Activated T-cell treated with anti-CD3 and anti-CD28 coated beads, Interleukin-2, amount 50 U/mL, for 48 hours (primary cell): ENCODE measurements at regions not wholly inside any gene's neighbourhood (a gene's known extent, or its start where the extent isn't known, plus 50 kb on each side); places are given as distances from the start of the nearest gene placed in this dataset.
A peak's percentile ranks its signal among the peaks of the same experiment; 100 is the strongest.

ENCODE experiments used
- DNase-seq, 2 experiments: peaks; one replicate each; pipeline ENCODE4 v3.0.0-alpha.2; 2020

DNA sequence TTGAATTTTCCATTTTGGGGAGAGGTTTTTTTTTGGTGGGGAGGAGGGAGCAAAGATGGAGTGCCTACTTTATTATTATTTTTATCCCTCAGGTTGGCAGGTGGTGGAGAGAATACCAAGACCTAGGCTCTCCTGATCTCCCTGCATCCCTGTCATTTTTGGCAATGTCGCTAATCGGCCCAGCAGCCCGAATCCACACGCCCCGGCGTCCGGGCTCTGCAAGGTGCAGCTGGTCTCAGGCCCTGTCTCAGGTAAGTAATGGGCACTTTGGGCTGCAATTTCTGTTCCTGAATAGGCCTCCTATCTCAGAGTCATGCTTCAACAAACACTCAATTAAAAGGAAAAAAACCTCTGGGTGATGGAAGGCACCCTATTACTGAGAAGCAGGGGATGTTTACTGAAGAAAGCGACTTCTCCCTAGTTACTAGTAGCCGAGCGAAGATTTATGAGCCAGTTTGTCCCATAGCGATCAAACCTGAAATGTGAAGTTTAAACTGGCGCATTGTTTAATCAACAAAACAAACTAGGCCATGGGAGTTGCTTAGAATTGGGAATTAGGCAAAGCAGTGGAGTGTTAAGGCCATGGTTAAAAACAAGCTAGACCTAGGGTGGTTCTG is 137.8 kb downstream of the RWDD3 start:
- no peak for DNase-seq

DNA sequence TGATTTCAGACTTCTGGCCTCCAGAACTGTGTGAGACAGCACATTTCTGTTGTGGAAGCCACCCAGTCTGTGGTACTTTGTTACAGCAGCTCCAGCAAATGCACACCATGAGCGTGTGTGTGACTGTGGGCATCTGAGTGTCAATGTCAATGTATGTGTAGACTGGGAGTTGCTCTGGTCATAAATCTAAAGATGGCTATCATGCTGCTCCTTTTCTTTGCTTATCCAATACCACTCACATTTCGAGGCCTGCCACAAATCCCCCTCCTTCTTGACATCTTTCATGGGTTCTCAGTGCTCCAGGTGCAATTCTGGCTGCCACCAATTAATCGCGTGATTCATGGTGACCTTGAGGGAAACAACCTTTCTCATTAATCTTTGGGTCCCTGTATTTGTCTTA is 141.2 kb downstream of the RWDD3 start:
- DNase-seq, result no peak

- no peak for DNase-seq
Measured at GRCh38 chr1:95380909-95381308, 146.9 kb downstream of the RWDD3 start.

DNA sequence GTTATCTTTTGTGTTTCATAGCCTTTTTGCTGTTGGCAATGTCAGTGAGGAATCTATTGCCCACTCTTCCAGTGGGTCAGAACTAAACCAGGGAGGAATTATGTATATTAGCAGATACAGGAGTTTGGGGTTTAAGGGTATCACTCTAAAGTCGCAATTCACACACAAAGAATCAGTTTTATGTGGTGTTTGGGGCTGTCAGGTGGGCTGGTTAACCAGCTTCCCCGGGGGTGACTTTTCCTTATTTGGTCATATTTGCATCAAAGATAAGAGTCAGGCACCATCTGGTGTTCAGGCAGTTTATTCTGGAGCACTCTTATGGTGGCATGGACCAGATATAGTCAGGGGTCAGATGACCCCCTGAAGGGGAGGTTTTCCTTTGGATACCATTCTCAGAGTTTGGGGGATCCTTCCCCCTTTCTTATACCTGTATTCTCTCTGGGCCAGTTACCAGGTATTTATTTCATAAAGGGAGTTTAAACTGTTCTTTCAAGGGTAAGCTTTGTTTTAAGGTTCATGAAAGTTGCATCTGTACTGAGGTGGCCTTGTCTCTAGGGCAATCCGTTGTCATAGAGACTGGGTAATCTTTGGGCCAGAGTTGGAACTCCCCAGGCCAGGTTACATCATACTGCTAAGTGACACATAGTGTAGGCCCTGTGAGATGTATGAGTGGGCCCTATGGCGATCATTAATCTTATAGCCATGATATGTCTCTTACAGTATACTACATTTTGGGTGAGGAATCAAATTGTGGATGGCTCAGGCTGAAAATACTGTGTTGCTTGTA is 148.2 kb downstream of the RWDD3 start:
- no peak for DNase-seq

DNA sequence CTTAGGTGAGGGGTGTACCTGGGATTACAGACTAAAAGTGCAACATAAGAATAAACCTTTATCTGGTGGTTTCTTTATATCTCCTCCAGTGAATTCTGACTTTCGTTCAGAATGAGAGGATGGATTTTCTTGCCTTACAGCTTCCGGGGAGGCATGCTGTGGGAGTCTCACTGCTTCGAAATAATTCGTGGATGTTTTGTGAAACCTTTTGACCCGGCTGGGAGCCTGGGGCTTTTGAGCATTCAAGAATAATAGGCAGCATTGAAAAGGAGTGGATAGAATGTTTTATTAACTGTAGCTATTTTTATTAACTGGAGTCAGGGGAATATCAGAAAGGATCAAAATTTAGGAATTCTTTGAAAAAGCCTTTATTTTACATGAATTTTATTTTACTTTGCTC is 149.1 kb downstream of the RWDD3 start:
- DNase-seq, result no peak

- peak; percentile 30 to 33 for DNase-seq
Measured at GRCh38 chr1:95384567-95384966, 150.6 kb downstream of the RWDD3 start.

DNA sequence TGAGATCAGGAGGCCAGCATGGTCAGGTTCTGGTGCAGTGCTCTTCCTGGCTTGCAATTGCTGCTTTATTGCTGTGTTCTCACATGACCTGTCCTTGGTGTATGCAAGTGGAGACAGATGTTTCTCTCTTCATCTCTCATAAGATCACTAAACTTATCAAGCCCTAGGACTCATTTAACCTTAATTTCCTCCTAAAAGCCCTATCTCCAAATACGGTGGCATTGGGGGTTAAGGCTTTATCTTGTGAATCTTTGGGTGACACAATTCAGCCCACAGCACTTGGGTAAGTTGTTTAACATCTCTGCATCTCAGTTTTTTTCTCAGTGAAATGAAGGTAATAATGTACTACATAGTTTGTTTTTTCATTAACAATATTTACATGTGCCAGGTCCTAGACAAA is 152.4 kb downstream of the RWDD3 start:
- no peak for DNase-seq

DNA sequence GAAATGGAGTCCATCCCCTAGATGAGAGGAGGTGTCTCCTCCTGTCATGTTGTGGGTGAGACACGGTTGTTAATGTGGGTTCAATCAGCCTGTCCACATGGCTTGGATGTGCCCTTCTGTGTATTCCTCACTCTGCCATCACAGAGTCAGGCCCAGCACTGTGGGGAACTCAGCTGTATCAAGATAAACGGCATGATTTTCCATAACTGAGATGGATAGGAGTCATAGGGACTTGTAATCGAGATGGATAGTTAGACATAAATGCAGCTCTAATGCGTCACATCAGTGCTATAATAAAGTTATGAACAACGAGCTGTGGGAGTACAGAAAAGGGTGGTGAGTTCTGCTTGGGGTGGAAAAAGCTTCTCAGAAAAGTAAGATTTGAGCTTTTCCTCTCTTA is 152.9 kb downstream of the RWDD3 start:
- DNase-seq, result no peak

DNA sequence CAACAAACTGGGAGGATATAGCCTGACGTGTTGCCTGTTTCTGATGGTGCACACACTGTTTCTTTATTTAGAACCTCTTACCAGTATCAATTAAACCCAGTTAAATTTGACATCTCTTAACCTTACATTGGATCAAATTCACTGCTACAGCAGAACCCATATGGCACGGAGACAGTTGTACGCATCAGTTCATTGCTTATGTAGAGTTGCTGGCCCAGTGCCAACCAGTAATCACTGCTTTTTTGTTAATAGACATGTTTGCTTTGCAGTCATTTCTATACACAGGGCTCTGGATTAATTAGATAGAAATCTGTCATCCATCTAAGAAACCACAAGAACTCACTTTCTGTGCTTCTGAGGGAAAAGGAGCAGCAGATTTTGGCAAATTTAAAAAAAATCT is 154.0 kb downstream of the RWDD3 start:
- DNase-seq, result no peak

DNA sequence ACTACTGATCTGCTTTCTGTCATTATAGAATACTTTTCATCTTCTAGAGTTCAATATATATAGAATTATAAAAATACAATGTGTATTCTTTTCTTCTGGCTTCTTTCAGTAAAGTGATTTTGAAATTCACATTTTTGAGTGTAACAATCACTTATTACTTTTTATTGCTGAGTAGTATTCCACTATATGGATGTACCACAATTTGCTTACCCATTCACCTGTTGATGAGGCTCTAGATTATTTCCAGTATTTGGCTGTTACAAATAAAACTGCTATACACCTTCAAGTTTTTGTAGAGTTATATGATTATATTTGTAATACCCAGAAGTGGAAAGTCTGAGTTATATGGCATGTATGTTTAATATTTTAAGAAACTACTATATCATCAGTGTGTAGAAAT is 159.4 kb downstream of the RWDD3 start:
- DNase-seq, result no peak

DNA sequence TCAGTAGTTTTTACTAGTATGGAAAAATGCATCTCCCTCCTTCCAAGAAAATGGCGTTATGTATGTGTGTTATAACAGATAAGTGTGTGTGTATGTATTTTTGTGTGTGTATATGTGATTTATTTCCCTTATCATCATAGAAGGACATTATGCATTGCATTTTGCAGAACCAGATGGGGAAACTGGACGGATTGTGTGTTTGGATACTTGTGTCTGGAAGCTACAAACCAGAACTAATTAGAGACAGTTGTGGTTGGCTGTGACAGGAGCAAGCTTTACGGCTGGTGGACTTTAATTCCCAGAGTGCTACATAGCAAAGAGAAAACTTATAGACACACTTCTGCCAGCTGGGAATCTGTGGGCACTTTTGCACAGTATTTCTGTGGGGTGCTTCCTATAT is 162.5 kb downstream of the RWDD3 start:
- DNase-seq, result no peak

DNA sequence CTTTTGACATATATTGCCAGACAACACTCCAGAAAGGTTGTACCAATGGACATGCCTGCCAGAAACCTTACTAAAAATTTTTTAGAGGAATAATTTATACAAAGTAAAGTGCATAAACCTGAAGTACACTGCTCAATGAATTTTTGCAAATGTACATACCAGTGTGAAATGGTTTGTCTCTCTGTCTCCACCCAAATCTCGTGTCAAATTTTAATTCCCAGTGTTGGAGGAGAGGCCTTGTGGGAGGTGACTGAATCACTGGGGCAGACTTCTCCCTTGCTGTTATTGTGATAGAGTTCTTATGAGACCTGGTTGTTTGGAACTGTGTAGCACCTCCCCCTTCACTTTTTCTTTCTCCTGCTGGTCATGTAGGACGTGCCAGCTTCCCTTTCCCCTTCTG is 168.8 kb downstream of the RWDD3 start:
- DNase-seq, result no peak

DNA sequence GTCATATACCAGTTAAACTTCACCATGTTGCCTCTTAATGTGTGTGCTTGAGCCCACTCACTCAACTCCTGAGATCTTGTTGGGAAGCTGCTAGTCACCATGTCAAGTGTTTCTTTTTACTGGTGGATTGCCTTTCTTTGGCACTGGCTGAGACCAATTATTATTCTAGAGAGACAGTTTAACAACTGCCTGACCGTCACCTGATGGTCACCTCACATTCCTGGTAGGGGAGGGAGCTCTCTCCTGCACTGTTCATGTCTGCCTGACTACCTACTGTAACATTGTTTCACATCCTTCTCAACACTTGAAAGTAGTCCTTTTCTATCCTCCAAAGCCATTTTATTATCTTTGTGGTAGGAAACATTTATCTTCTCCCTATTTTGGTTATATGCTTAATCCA is 172.3 kb downstream of the RWDD3 start:
- no peak for DNase-seq

DNA sequence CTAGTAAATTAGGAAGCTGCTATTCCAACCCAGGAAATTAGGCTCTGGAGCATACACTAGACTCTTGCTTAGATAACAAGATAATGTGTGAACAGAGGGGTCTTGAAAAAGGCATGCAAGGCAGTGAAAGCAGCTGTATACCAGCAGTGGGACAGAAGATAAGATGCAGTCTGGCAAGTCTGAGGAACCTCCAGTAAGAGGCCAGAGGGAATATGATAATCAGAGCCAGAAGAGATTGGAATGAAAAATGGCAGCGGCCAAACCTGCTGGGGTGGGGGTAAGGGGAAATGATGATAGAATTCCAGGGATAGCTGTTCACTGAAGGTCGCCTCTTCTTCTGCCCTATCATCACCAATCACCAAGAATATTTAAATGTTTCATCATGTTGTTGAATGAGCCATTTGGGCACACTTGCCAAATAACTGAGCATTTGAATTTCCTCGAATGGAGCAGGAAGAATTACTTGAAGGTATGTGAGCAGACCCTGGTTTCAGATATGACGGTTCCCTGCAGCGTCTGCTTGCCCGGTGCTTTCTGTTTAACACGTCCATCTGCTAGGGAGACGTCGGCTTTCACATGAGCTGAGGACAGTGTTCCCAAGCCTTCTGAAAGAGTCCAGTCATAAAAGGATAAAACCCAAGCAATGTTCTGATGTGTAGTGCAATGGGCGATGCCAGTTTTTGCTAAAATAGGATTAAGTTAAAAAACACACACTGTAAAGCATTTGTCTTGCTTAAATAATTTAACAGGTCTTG is 173.3 kb downstream of the RWDD3 start:
- DNase-seq, result no peak

DNA sequence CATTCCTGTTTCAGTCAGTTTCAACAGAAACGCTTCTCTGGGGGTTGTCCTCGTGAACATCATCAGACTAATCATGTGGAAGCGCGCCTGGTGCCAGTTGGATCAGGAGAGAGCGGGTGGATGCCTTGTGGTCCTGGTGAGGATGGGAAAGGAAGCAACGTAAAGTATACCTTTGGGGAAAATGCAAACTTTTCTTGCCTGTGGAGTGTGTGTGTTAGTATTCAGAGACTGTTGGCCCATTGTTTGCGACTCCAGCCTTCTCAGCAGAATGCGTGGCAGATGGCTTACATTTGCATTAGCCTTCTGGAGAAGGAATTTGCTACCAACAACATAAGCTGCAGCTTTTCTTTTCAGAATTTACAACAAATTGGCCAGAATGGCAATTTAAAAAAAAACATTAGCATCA is 173.9 kb downstream of the RWDD3 start:
- no peak for DNase-seq

- no peak for DNase-seq
Measured at GRCh38 chr1:95408507-95409136, 174.6 kb downstream of the RWDD3 start.

DNA sequence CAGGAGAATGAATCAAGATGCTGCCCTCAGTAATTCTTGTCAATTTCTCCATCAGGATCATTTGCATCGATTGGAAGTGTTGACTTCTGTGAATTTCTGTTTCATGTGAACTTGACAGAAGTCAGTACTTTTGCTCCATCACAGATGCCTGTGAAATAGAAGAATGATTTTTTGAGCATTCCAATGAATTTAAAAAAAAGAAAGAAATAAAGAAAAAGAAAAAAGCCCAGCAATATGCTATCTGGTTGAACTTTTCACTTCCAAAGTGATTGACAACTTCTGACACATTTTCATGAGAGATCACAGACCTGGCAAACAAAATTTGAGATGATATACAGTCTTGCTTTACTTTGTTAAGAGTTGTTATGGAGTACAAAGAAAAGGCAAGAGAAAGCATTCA is 175.3 kb downstream of the RWDD3 start:
- DNase-seq, result no peak

DNA sequence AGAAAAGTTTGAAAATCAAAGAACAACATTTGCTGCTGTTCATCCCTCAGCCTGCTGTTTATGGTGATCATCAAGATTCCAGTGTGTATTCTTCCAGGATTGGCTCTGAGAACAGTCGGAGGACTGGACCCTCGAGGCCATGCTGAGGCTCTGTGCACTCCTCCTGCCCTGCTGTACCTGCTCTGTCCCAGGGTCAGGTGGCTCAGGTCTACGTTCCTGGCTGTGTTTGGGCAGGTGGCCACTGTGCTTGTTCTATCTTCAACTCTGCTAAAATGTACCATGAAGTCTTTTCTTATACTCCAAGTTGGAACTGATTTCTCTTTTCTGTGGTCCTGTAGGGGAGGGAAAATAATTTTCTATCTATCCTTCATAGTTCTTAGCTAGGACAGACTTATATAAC is 175.9 kb downstream of the RWDD3 start:
- no peak for DNase-seq

GRCh38 chr1:95415146-95415545 is 181.1 kb downstream of the RWDD3 start:
- no peak for DNase-seq

DNA sequence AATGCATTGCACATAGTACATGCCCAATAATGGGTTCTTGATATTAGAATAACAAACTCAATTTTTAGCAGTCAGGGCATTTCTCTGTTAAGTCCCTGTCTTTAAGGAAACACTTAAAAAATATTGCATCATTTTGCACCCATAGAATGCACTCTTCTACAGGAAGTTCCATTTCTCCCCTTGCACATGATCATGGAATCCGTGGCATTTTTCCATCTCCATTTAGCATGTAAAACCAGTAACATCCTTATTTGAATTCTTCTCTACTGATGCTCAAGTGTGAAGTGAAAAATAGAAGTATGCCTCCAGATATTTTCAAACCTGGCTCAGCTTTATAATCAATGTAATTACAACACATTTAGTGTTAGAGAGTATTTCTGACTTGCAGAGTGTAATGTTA is 192.8 kb downstream of the RWDD3 start:
- no peak for DNase-seq

DNA sequence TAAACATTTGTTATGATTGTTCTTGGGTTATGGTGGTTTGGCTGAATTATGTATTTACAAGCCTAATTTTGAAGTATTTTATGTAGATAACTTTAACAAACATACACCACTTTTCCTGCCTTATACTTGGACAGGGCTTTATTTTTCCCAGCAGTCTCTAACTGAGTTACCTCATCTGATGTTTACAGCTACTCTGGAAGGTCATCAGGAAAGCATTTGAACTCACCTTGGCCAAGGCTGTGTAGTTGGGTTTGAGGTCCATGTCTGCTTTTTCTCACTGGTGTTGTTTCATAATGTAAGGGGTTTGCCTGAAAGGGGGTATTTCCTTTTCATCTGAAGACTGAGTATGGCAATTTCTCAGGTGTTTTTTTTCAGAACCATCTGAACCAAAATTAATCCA is 193.5 kb downstream of the RWDD3 start:
- DNase-seq, result no peak

DNA sequence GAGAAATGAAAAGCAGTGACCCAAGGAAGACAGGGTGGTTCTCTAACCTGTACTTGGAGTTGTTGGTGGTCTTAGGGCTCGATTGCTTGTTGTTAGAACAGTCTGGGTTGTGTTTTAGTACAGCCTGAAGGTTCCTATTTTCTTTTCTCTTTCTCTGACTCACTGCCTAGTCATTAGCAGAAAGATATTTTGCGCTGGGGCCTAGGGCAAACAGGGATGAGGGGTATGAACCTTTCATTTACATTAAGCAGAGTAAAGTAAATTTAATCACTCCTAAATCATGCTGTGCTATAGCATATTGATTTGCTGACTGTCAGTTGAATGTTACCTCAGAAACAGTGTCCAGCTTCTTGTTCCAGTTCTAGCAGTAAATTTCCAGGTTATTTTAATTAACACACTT is 197.2 kb downstream of the RWDD3 start:
- DNase-seq, result no peak

DNA sequence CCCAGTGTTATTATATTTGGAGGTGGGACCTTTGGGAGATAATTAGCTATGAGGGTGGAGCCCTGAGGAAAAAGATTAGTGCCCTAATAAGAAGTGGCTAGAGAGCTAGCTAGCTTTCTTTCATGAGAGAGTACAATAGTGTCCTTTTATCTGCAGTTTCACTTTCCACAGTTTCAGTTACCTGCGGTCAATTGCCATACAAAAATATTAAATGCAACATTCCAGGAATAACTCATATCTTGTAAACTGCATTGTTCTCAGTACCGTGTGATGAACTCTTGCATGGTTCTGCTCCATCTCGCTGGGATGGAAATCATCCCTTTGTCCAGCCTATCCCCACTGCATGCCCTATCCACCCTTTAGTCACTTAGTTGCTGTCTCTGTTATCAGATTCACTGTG is 201.6 kb downstream of the RWDD3 start:
- no peak for DNase-seq

DNA sequence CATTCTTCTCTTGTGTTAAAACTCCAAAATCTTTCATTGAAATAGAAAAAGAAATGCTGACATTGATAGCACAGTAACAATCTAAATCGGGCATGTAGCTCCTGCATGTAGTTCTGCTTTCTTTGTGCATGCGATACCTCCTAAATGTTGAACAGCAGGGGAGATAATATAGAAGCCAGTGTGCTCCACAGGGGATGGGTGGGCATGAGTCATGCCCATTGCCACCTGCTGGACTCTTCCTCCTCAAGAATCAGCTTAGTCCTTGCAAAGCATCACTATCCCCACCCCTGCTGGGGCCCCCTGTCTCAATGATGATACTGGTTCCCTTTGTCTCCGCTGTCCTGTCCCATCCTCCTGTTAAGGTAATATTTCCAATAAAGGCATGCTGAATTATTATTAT is 203.0 kb downstream of the RWDD3 start:
- DNase-seq, result no peak
